HL-60 (cell line): ENCODE measurements at regions not wholly inside any gene's neighbourhood (a gene's known extent, or its start where the extent isn't known, plus 50 kb on each side); places are given as distances from the start of the nearest gene placed in this dataset.

Experiments
- CTCF ChIP-seq: IDR thresholded peaks from one replicate; pipeline ENCODE4 v1.5.1; 2011; ENCODE audit warnings: low read length, control low read depth, inconsistent platforms; ENCODE audit not compliant: insufficient read depth
- GABPA ChIP-seq: IDR thresholded peaks from 2 replicates; pipeline ENCODE4 v1.6.1; 2012; ENCODE audit warnings: low read depth
- POLR2AphosphoS5 ChIP-seq: IDR thresholded peaks from 2 replicates; pipeline ENCODE4 v1.6.1; 2012; ENCODE audit warnings: low read depth

GRCh38 chr9:109969573-109970237 lies 189.7 kb downstream of the PALM2AKAP2 start:
- no peak for TF ChIP-seq CTCF
- TF ChIP-seq POLR2AphosphoS5 = no peak
- TF ChIP-seq GABPA = no peak
